PFSK-1 (cell line): ENCODE measurements at regions not wholly inside any gene's neighbourhood (a gene's known extent, or its start where the extent isn't known, plus 50 kb on each side); places are given as distances from the start of the nearest gene placed in this dataset.

Experiments
- POLR2AphosphoS5 ChIP-seq: IDR thresholded peaks from 2 replicates; pipeline ENCODE4 v1.6.1; 2012; ENCODE audit warnings: low read depth, mild to moderate bottlenecking, control low read depth, low read length, moderate library complexity
- SIN3A ChIP-seq: IDR thresholded peaks from 2 replicates; pipeline ENCODE4 v1.6.1; 2012; ENCODE audit warnings: mild to moderate bottlenecking, low read length, moderate library complexity, borderline replicate concordance; ENCODE audit not compliant: insufficient read depth
- TAF1 ChIP-seq: IDR thresholded peaks from 2 replicates; pipeline ENCODE4 v1.6.1; 2012; ENCODE audit warnings: low read length, control low read depth, borderline replicate concordance; ENCODE audit not compliant: insufficient read depth
- TF ChIP-seq, protein P1 (sequence below), 2 experiments: IDR thresholded peaks; 2 replicates each; pipeline versions ENCODE4 v1.6.1 to v1.8.0; 2011 to 2012; ENCODE audit warnings: low read depth in 2 of 2, low read length in 2 of 2, control low read depth in 1 of 2, inconsistent platforms in 1 of 2, mild to moderate bottlenecking in 1 of 2, moderate library complexity in 1 of 2; ENCODE audit not compliant: insufficient read depth in 1 of 2

DNA sequence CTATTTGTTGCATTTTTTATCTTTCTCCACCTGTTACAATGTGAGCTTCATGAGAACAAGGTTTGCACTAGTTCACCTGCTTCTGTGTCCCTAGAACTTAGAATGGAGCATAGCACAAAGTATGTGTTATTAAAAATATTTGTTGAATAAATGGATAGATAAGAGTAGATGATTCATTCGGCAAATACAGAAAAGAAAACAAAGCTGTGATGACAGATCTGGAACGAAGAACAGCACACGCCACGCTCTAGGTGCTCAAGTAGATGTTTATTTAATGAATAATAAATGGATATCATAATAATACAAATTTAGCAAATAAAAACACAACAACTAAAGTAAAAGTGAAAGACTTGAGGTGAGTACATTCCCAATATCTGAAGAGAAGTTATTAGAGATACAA is 273.1 kb downstream of the HAO1 start:
- TF ChIP-seq SIN3A (no peak), POLR2AphosphoS5 (no peak), TAF1 (no peak)
- TF ChIP-seq, protein P1, sequence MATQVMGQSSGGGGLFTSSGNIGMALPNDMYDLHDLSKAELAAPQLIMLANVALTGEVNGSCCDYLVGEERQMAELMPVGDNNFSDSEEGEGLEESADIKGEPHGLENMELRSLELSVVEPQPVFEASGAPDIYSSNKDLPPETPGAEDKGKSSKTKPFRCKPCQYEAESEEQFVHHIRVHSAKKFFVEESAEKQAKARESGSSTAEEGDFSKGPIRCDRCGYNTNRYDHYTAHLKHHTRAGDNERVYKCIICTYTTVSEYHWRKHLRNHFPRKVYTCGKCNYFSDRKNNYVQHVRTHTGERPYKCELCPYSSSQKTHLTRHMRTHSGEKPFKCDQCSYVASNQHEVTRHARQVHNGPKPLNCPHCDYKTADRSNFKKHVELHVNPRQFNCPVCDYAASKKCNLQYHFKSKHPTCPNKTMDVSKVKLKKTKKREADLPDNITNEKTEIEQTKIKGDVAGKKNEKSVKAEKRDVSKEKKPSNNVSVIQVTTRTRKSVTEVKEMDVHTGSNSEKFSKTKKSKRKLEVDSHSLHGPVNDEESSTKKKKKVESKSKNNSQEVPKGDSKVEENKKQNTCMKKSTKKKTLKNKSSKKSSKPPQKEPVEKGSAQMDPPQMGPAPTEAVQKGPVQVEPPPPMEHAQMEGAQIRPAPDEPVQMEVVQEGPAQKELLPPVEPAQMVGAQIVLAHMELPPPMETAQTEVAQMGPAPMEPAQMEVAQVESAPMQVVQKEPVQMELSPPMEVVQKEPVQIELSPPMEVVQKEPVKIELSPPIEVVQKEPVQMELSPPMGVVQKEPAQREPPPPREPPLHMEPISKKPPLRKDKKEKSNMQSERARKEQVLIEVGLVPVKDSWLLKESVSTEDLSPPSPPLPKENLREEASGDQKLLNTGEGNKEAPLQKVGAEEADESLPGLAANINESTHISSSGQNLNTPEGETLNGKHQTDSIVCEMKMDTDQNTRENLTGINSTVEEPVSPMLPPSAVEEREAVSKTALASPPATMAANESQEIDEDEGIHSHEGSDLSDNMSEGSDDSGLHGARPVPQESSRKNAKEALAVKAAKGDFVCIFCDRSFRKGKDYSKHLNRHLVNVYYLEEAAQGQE (IDR thresholded peaks at IDR 0.05; ENCODE audit: insufficient read depth in 1 of 2, low read depth in 2 of 2, low read length in 2 of 2), result no peak
